Glutamatergic neuron (in vitro differentiated cells): ENCODE measurements at regions not wholly inside any gene's neighbourhood (a gene's known extent, or its start where the extent isn't known, plus 50 kb on each side); places are given as distances from the start of the nearest gene placed in this dataset.

Source experiments
- DNase-seq: peaks from one replicate; pipeline ENCODE4 v3.0.0; 2022
- H3K27ac Mint-ChIP-seq: one replicate; pipeline ENCODE4 v1.8.0; 2020; ENCODE audit warnings: mild to moderate bottlenecking, mixed read lengths, inconsistent platforms; ENCODE audit not compliant: unreplicated experiment
- H3K27me3 Mint-ChIP-seq: one replicate; pipeline ENCODE4 v1.8.0; 2020; ENCODE audit warnings: mild to moderate bottlenecking, moderate library complexity, mixed read lengths, inconsistent platforms; ENCODE audit not compliant: unreplicated experiment
- H3K36me3 Mint-ChIP-seq: one replicate; pipeline ENCODE4 v1.8.0; 2020; ENCODE audit warnings: mild to moderate bottlenecking, mixed read lengths, inconsistent platforms; ENCODE audit not compliant: unreplicated experiment
- H3K4me1 Mint-ChIP-seq: one replicate; pipeline ENCODE4 v1.8.0; 2020; ENCODE audit warnings: mild to moderate bottlenecking, low read depth, mixed read lengths, inconsistent platforms; ENCODE audit not compliant: unreplicated experiment
- H3K4me3 Mint-ChIP-seq: one replicate; pipeline ENCODE4 v1.8.0; 2020; ENCODE audit warnings: mild to moderate bottlenecking, mixed read lengths, inconsistent platforms; ENCODE audit not compliant: unreplicated experiment
- H3K9me3 Mint-ChIP-seq: one replicate; pipeline ENCODE4 v1.8.0; 2020; ENCODE audit warnings: mild to moderate bottlenecking, moderate library complexity, mixed read lengths, inconsistent platforms; ENCODE audit not compliant: unreplicated experiment
- CTCF ChIP-seq: fragments of 200-600 bp; sonication (generic); IDR thresholded peaks from one replicate; pipeline ENCODE4 v1.5.0; 2021; ENCODE audit not compliant: partially characterized antibody, unreplicated experiment

GRCh38 chr2:240344904-240345303 lies 90.6 kb upstream of the GPC1 start:
- Mint-ChIP-seq H3K27ac (no peak overlapping the region), H3K4me1 (no peaks in the 10 kb centered on the region), H3K36me3 (peaks cover 5% of the 10 kb centered on the region), H3K9me3 (no peaks in the 10 kb centered on the region), H3K27me3 (no peaks in the 10 kb centered on the region), H3K4me3 (no peak overlapping the region)
- TF ChIP-seq CTCF, result no peak
- DNase-seq, result no peak

DNA sequence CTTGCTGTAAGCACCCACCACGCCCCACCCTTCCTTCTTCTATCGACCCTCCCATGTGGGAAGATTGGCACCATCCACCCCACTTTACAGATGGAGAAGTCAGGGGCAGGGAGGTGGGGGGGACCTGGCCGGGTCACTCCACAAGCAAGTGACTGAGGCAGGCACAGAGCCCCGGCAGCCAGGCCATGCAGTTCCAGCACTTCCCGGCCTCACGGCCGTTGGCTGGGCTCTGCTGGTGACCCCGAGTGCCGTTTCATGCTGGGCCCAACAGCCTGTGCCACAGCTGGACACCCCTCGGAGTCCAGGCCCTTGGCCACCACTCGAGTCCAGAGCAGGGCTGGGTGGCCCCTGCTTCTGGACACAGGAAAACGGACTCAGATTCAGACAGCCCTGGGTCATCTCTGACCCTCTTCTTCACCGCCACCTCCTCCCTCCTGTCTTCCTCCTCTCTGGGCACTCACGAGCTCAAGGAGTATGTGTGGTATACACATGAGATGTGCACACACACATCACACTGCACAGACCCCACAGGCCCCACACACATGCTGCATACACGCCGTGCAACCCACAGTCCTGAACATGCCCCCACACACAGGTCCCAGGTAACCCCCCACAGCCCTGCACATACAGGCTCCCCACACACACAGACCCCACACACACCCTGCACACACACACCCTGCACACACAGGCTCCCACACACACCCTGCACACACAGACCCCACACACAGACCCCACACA lies 89.3 kb upstream of the GPC1 start:
- peaks cover 5% of the 10 kb centered on the region for H3K36me3 Mint-ChIP-seq
- H3K9me3 Mint-ChIP-seq, result no peaks in the 10 kb centered on the region
- H3K4me3 Mint-ChIP-seq, result no peak overlapping the region
- TF ChIP-seq CTCF, result no peak
- H3K27ac Mint-ChIP-seq, result no peak overlapping the region
- H3K27me3 Mint-ChIP-seq, result no peaks in the 10 kb centered on the region
- peak; percentile 2 for DNase-seq
- no peaks in the 10 kb centered on the region for H3K4me1 Mint-ChIP-seq

- Mint-ChIP-seq H3K27me3 (no peaks in the 10 kb centered on the region), H3K4me3 (no peak overlapping the region), H3K9me3 (no peaks in the 10 kb centered on the region), H3K4me1 (no peaks in the 10 kb centered on the region), H3K36me3 (peaks cover 5% of the 10 kb centered on the region), H3K27ac (no peak overlapping the region)
- TF ChIP-seq CTCF, result no peak
- peak; percentile 7 for DNase-seq
Measured at GRCh38 chr2:240346753-240347372, 88.6 kb upstream of the GPC1 start.

DNA sequence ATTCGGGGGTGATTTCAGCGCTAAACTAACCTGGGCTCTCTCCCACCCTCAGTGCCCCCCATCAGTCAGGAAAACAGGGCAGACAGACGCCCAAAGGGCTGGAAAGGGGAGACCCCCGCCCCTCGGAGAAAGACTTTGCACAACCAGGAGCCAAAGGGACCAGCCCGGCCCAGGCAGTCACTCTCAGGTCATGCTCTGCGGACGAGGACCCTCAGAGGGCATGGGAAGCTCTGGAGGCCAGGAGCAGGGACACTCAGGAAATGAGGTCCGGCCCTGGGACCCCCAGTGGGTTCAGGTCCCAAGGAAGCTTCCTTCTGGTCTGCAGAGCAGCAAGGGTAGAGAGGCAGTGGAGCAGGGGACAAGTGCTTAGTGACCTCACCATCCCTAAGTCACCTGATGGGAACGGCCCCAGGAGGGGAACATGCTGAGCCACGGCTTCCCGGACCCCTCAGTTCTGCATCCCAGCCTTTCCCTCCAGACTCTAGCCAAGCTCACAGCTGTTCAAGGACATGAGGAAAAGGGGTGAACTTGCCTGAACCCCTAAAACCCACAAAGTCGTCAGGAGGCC lies 88.0 kb upstream of the GPC1 start:
- Mint-ChIP-seq H3K36me3 (peaks cover 5% of the 10 kb centered on the region), H3K27me3 (no peaks in the 10 kb centered on the region), H3K4me1 (no peaks in the 10 kb centered on the region), H3K4me3 (no peak overlapping the region), H3K9me3 (peaks cover 1% of the 10 kb centered on the region), H3K27ac (no peak overlapping the region)
- DNase-seq, result no peak
- TF ChIP-seq CTCF, result no peak

GRCh38 chr2:240347949-240348500 lies 87.4 kb upstream of the GPC1 start:
- Mint-ChIP-seq H3K9me3 (peaks cover 3% of the 10 kb centered on the region), H3K4me1 (no peaks in the 10 kb centered on the region), H3K27ac (no peak overlapping the region), H3K4me3 (no peak overlapping the region), H3K27me3 (no peaks in the 10 kb centered on the region), H3K36me3 (peaks cover 5% of the 10 kb centered on the region)
- no peak for TF ChIP-seq CTCF
- DNase-seq, result peak; percentile 8
